Osteocyte (in vitro differentiated cells): ENCODE measurements at regions not wholly inside any gene's neighbourhood (a gene's known extent, or its start where the extent isn't known, plus 50 kb on each side); places are given as distances from the start of the nearest gene placed in this dataset.

Experiments used
- DNase-seq: peaks from one replicate; pipeline ENCODE4 v3.0.0; 2021; ENCODE audit warnings: mixed read lengths; ENCODE audit not compliant: unreplicated experiment; ENCODE audit errors: extremely low spot score
- H3K27ac Mint-ChIP-seq: one replicate; pipeline ENCODE4 v1.8.0; 2021; ENCODE audit warnings: mild to moderate bottlenecking, mixed read lengths; ENCODE audit not compliant: unreplicated experiment
- H3K27me3 Mint-ChIP-seq: one replicate; pipeline ENCODE4 v1.8.0; 2021; ENCODE audit warnings: mixed read lengths; ENCODE audit not compliant: unreplicated experiment
- H3K36me3 Mint-ChIP-seq: one replicate; pipeline ENCODE4 v1.8.0; 2021; ENCODE audit warnings: mixed read lengths; ENCODE audit not compliant: unreplicated experiment
- H3K4me1 Mint-ChIP-seq: one replicate; pipeline ENCODE4 v1.8.0; 2021; ENCODE audit warnings: mixed read lengths; ENCODE audit not compliant: unreplicated experiment
- H3K4me3 Mint-ChIP-seq: one replicate; pipeline ENCODE4 v1.8.0; 2021; ENCODE audit warnings: mild to moderate bottlenecking, moderate library complexity, mixed read lengths; ENCODE audit not compliant: unreplicated experiment
- H3K9me3 Mint-ChIP-seq: one replicate; pipeline ENCODE4 v1.8.0; 2021; ENCODE audit warnings: mixed read lengths; ENCODE audit not compliant: unreplicated experiment
- CTCF ChIP-seq: fragments of 200-600 bp; sonication (generic); IDR thresholded peaks from 2 replicates; pipeline ENCODE4 v1.5.0; 2021; ENCODE audit warnings: antibody characterized with exemption, mild to moderate bottlenecking, moderate library complexity

- Mint-ChIP-seq H3K36me3 (no peaks in the 10 kb centered on the region), H3K4me3 (no peak overlapping the region), H3K27me3 (peaks cover 17% of the 10 kb centered on the region), H3K4me1 (no peaks in the 10 kb centered on the region), H3K27ac (no peak overlapping the region), H3K9me3 (no peaks in the 10 kb centered on the region)
- DNase-seq, result no peak
- TF ChIP-seq CTCF, result no peak
These were observed 151.4 kb upstream of the DAP start for GRCh38 chr5:10912435-10912834.

- no peak for DNase-seq
- Mint-ChIP-seq H3K27me3 (peaks cover 17% of the 10 kb centered on the region), H3K36me3 (no peaks in the 10 kb centered on the region), H3K4me3 (no peak overlapping the region), H3K27ac (no peak overlapping the region), H3K4me1 (no peaks in the 10 kb centered on the region), H3K9me3 (no peaks in the 10 kb centered on the region)
- no peak for TF ChIP-seq CTCF
These were observed 149.2 kb upstream of the DAP start for GRCh38 chr5:10910261-10910660.

- Mint-ChIP-seq H3K4me1 (no peaks in the 10 kb centered on the region), H3K27me3 (peaks cover 21% of the 10 kb centered on the region), H3K9me3 (no peaks in the 10 kb centered on the region), H3K27ac (no peak overlapping the region), H3K36me3 (no peaks in the 10 kb centered on the region), H3K4me3 (no peak overlapping the region)
- no peak for DNase-seq
- no peak for TF ChIP-seq CTCF
These were observed 143.9 kb upstream of the DAP start for GRCh38 chr5:10904862-10905432.

- peaks cover 20% of the 10 kb centered on the region for H3K27me3 Mint-ChIP-seq
- no peak overlapping the region for H3K4me3 Mint-ChIP-seq
- H3K4me1 Mint-ChIP-seq, result no peaks in the 10 kb centered on the region
- no peak for DNase-seq
- no peak for TF ChIP-seq CTCF
- no peak overlapping the region for H3K27ac Mint-ChIP-seq
- no peaks in the 10 kb centered on the region for H3K9me3 Mint-ChIP-seq
- no peaks in the 10 kb centered on the region for H3K36me3 Mint-ChIP-seq
These were observed 142.9 kb upstream of the DAP start for GRCh38 chr5:10903786-10904560.

GRCh38 chr5:10902145-10902544 lies 141.1 kb upstream of the DAP start:
- no peak overlapping the region for H3K27ac Mint-ChIP-seq
- TF ChIP-seq CTCF, result no peak

More at GRCh38 chr5:10902145-10902544, 141.1 kb upstream of the DAP start:
- peaks cover 15% of the 10 kb centered on the region for H3K27me3 Mint-ChIP-seq
- H3K4me3 Mint-ChIP-seq, result no peak overlapping the region
- DNase-seq, result no peak
- H3K4me1 Mint-ChIP-seq, result no peaks in the 10 kb centered on the region
- H3K36me3 Mint-ChIP-seq, result no peaks in the 10 kb centered on the region
- no peaks in the 10 kb centered on the region for H3K9me3 Mint-ChIP-seq
